DOHH2 (cell line): ENCODE measurements at regions not wholly inside any gene's neighbourhood (a gene's known extent, or its start where the extent isn't known, plus 50 kb on each side); places are given as distances from the start of the nearest gene placed in this dataset.

Source experiments
- H3F3A ChIP-seq: fragments of 200-600 bp; sonication (generic), shearing (Covaris generic); 2 replicates; pipeline ENCODE4 v1.6.0; 2016; ENCODE audit warnings: antibody characterized with exemption, mild to moderate bottlenecking; ENCODE audit not compliant: control insufficient read depth, insufficient read depth
- H3K27ac ChIP-seq: fragments of 200-600 bp; sonication (generic); 2 replicates; pipeline ENCODE4 v1.5.1; 2014; ENCODE audit warnings: low read depth, mild to moderate bottlenecking, low read length, moderate library complexity
- H3K27me3 ChIP-seq: fragments of 200-600 bp; sonication (generic); 2 replicates; pipeline ENCODE4 v1.6.1; 2014; ENCODE audit warnings: mild to moderate bottlenecking, low read length, mixed read lengths; ENCODE audit not compliant: control insufficient read depth
- H3K36me3 ChIP-seq: fragments of 200-600 bp; sonication (generic); 2 replicates; pipeline ENCODE4 v1.6.1; 2014; ENCODE audit warnings: mild to moderate bottlenecking, low read length, moderate library complexity, mixed read lengths; ENCODE audit not compliant: control insufficient read depth
- H3K4me1 ChIP-seq: fragments of 200-600 bp; sonication (generic); 2 replicates; pipeline ENCODE4 v1.6.1; 2014; ENCODE audit warnings: mild to moderate bottlenecking, low read length, mixed read lengths; ENCODE audit not compliant: control insufficient read depth
- H3K4me2 ChIP-seq: fragments of 200-600 bp; sonication (generic); 2 replicates; pipeline ENCODE4 v1.6.0; 2014; ENCODE audit warnings: mild to moderate bottlenecking, low read length, moderate library complexity
- H3K4me3 ChIP-seq: fragments of 200-600 bp; sonication (generic); 2 replicates; pipeline ENCODE4 v1.5.1; 2014; ENCODE audit warnings: mild to moderate bottlenecking, low read length, mixed read lengths
- H3K79me2 ChIP-seq: fragments of 200-600 bp; sonication (generic); 2 replicates; pipeline ENCODE4 v1.6.1; 2014; ENCODE audit warnings: mild to moderate bottlenecking, low read length, mixed read lengths; ENCODE audit not compliant: control insufficient read depth
- H3K9me2 ChIP-seq: fragments of 200-600 bp; sonication (generic); replicated peaks from 2 replicates; pipeline ENCODE4 v1.6.1; 2014; ENCODE audit warnings: mild to moderate bottlenecking, low read length, mixed read lengths; ENCODE audit not compliant: control insufficient read depth
- H3K9me3 ChIP-seq: fragments of 200-600 bp; sonication (generic); 2 replicates; pipeline ENCODE4 v1.6.1; 2014; ENCODE audit warnings: antibody characterized with exemption, low read length, mixed read lengths; ENCODE audit not compliant: control insufficient read depth, insufficient read depth
- H4K20me1 ChIP-seq: fragments of 200-600 bp; sonication (generic); 2 replicates; pipeline ENCODE4 v1.6.0; 2014; ENCODE audit warnings: low read depth, mild to moderate bottlenecking, antibody characterized with exemption, low read length, moderate library complexity; ENCODE audit not compliant: control insufficient read depth, insufficient read depth
- CTCF ChIP-seq: fragments of 200-600 bp; sonication (generic); IDR thresholded peaks from one replicate; pipeline ENCODE4 v1.5.1; 2014; ENCODE audit warnings: antibody characterized with exemption, mild to moderate bottlenecking, low read depth, low read length; ENCODE audit not compliant: poor library complexity, severe bottlenecking
- EZH2phosphoT487 ChIP-seq: fragments of 200-600 bp; sonication (generic); IDR thresholded peaks from 2 replicates; pipeline ENCODE4 v1.6.1; 2017; ENCODE audit warnings: borderline replicate concordance, mild to moderate bottlenecking, antibody characterized with exemption, low read length, moderate library complexity, mixed read lengths

- H3K4me2 ChIP-seq = no peak overlapping the region
- no peak overlapping the region for H3K4me3 ChIP-seq
- no peaks in the 10 kb centered on the region for H3K36me3 ChIP-seq
- no peaks in the 10 kb centered on the region for H3F3A ChIP-seq
- no peaks in the 10 kb centered on the region for H3K9me2 ChIP-seq
- no peaks in the 10 kb centered on the region for H3K4me1 ChIP-seq
- H4K20me1 ChIP-seq = no peaks in the 10 kb centered on the region
- H3K27me3 ChIP-seq = no peaks in the 10 kb centered on the region
- no peaks in the 10 kb centered on the region for H3K9me3 ChIP-seq
- H3K27ac ChIP-seq = no peak overlapping the region
- TF ChIP-seq CTCF = no peak
- TF ChIP-seq EZH2phosphoT487 = no peak
- no peaks in the 10 kb centered on the region for H3K79me2 ChIP-seq
Measured at GRCh38 chr5:104429911-104430310, 867.3 kb upstream of the NUDT12 start.

GRCh38 chr5:104421431-104421830, 858.8 kb upstream of the NUDT12 start:
- Histone ChIP-seq H3K9me2 (no peaks in the 10 kb centered on the region), H3F3A (no peaks in the 10 kb centered on the region), H3K4me3 (no peak overlapping the region), H3K4me1 (no peaks in the 10 kb centered on the region), H3K36me3 (no peaks in the 10 kb centered on the region), H3K79me2 (no peaks in the 10 kb centered on the region), H3K9me3 (no peaks in the 10 kb centered on the region), H3K27me3 (no peaks in the 10 kb centered on the region), H3K27ac (no peak overlapping the region), H3K4me2 (no peak overlapping the region), H4K20me1 (no peaks in the 10 kb centered on the region)
- TF ChIP-seq CTCF = no peak
- no peak for TF ChIP-seq EZH2phosphoT487

- Histone ChIP-seq H3K4me1 (no peaks in the 10 kb centered on the region), H3K4me3 (no peak overlapping the region), H4K20me1 (no peaks in the 10 kb centered on the region), H3K4me2 (no peak overlapping the region), H3K9me3 (no peaks in the 10 kb centered on the region), H3K79me2 (no peaks in the 10 kb centered on the region), H3F3A (no peaks in the 10 kb centered on the region), H3K27me3 (no peaks in the 10 kb centered on the region), H3K36me3 (no peaks in the 10 kb centered on the region), H3K9me2 (no peaks in the 10 kb centered on the region), H3K27ac (no peak overlapping the region)
- TF ChIP-seq EZH2phosphoT487 = no peak
- TF ChIP-seq CTCF = no peak
Measured at GRCh38 chr5:104418056-104418455, 855.5 kb upstream of the NUDT12 start.
